H1 (cell line): ENCODE measurements at regions not wholly inside any gene's neighbourhood (a gene's known extent, or its start where the extent isn't known, plus 50 kb on each side); places are given as distances from the start of the nearest gene placed in this dataset.

Experiments
- CTCF ChIA-PET: fragments of 300-600 bp; sonication (Branson Sonifier 250); formaldehyde crosslinking; loops from one replicate; lab custom pipeline; 2021; ENCODE audit not compliant: partially characterized antibody; lab: Charles Lee
- POLR2A ChIA-PET: fragments of 300-600 bp; sonication (Branson Sonifier 250); formaldehyde crosslinking; loops from one replicate; lab custom pipeline; 2021; ENCODE audit warnings: inconsistent platforms; ENCODE audit not compliant: partially characterized antibody; lab: Charles Lee
- DNase-seq, 2 experiments: peaks; one replicate each; pipeline versions ENCODE4 v3.0.0 to v3.0.0-alpha.2; 2010 to 2022; ENCODE audit warnings: low spot score in 2 of 2, low read depth in 1 of 2, mixed read lengths in 1 of 2
- FAIRE-seq: peaks from 2 replicates; lab custom pipeline; 2011; peaks lifted over from hg19 to GRCh38; lab: Jason Lieb, UNC
- H2AFZ ChIP-seq: 2 replicates; pipeline ENCODE4 v1.8.1; 2012; ENCODE audit warnings: low read length, inconsistent platforms
- H2AK5ac ChIP-seq: 2 replicates; pipeline ENCODE4 v1.6.1; 2013; ENCODE audit warnings: low read depth, low read length
- H2BK120ac ChIP-seq: replicated peaks from 2 replicates; pipeline ENCODE3; 2013; ENCODE audit warnings: low read depth, low read length, inconsistent platforms
- H2BK12ac ChIP-seq: 2 replicates; pipeline ENCODE4 v1.6.1; 2013; ENCODE audit warnings: low read depth, low read length
- H2BK15ac ChIP-seq: 2 replicates; pipeline ENCODE4 v1.6.1; 2013; ENCODE audit warnings: low read length
- H2BK20ac ChIP-seq: 2 replicates; pipeline ENCODE4 v1.6.1; 2013; ENCODE audit warnings: low read length
- H2BK5ac ChIP-seq: 2 replicates; pipeline ENCODE4 v1.6.1; 2013; ENCODE audit warnings: low read depth, low read length
- H3K14ac ChIP-seq: 2 replicates; pipeline ENCODE4 v1.6.1; 2013; ENCODE audit warnings: inconsistent platforms; ENCODE audit not compliant: insufficient read length
- H3K18ac ChIP-seq: 2 replicates; pipeline ENCODE4 v1.6.1; 2013; ENCODE audit warnings: low read length; ENCODE audit errors: extremely low read depth
- H3K23ac ChIP-seq: 2 replicates; pipeline ENCODE4 v1.6.1; 2013; ENCODE audit warnings: inconsistent platforms; ENCODE audit not compliant: insufficient read length
- H3K23me2 ChIP-seq: 2 replicates; pipeline ENCODE4 v1.6.1; 2013; ENCODE audit warnings: low read depth, low read length
- H3K27ac ChIP-seq: 2 replicates; pipeline ENCODE4 v1.6.1; 2011; ENCODE audit warnings: low read depth, low read length, inconsistent platforms
- H3K27me3 ChIP-seq, 4 experiments: replicated peaks in 1 of 4; 1 replicate in 1 of 4; 2 replicates in 3 of 4; pipeline versions ENCODE4 v1.6.1 to v1.8.1; 2011 to 2013; ENCODE audit warnings: low read length in 3 of 4, mild to moderate bottlenecking in 3 of 4, inconsistent platforms in 2 of 4, mixed read lengths in 2 of 4, moderate library complexity in 1 of 4; ENCODE audit not compliant: control insufficient read depth in 3 of 4, insufficient read depth in 3 of 4; ENCODE audit errors: extremely low read depth in 1 of 4
- H3K36me3 ChIP-seq, 4 experiments: 2 replicates each; pipeline versions ENCODE4 v1.6.1 to v1.8.1; 2011 to 2013; ENCODE audit warnings: mild to moderate bottlenecking in 4 of 4, low read length in 3 of 4, moderate library complexity in 2 of 4, control low read depth in 1 of 4, inconsistent platforms in 1 of 4; ENCODE audit not compliant: insufficient read depth in 4 of 4, control insufficient read depth in 2 of 4
- H3K4ac ChIP-seq: replicated peaks from 2 replicates; pipeline ENCODE3; 2013; ENCODE audit warnings: low read length, low read depth, mixed read lengths, inconsistent platforms; ENCODE audit not compliant: insufficient read length
- H3K4me1 ChIP-seq, 4 experiments: replicated peaks in 1 of 4; 1 replicate in 1 of 4; 2 replicates in 3 of 4; pipeline versions ENCODE4 v1.6.1 to v1.8.1; 2011 to 2013; ENCODE audit warnings: low read length in 3 of 4, inconsistent platforms in 2 of 4, mixed read lengths in 1 of 4; ENCODE audit not compliant: insufficient read depth in 4 of 4, control insufficient read depth in 3 of 4
- H3K4me2 ChIP-seq, 2 experiments: 2 replicates each; pipeline versions ENCODE4 v1.6.1 to v1.8.1; 2011 to 2013; ENCODE audit warnings: low read depth in 2 of 2, low read length in 2 of 2, control low read depth in 1 of 2, inconsistent platforms in 1 of 2, mild to moderate bottlenecking in 1 of 2; ENCODE audit not compliant: insufficient read depth in 1 of 2
- H3K4me3 ChIP-seq, 4 experiments: fragments of 200-600, 300-600 bp in 1 of 4; sonication (generic), shearing (Covaris generic), sonication (Bioruptor Twin) in 1 of 4; 2 replicates each; pipeline versions ENCODE4 v1.5.1 to v1.8.1; 2011 to 2016; ENCODE audit warnings: low read length in 4 of 4, low read depth in 3 of 4, control low read depth in 2 of 4, inconsistent platforms in 2 of 4, mild to moderate bottlenecking in 2 of 4, mixed read lengths in 1 of 4, moderate library complexity in 1 of 4; ENCODE audit not compliant: insufficient read depth in 2 of 4; ENCODE audit errors: extremely low read depth in 1 of 4
- H3K56ac ChIP-seq: replicated peaks from 2 replicates; pipeline ENCODE3; 2013; ENCODE audit warnings: low read depth, mild to moderate bottlenecking, mixed read lengths, low read length, inconsistent platforms; ENCODE audit not compliant: insufficient read length
- H3K79me1 ChIP-seq: 2 replicates; pipeline ENCODE4 v1.6.1; 2013; ENCODE audit warnings: low read depth, low read length, control low read depth
- H3K79me2 ChIP-seq, 2 experiments: 2 replicates each; pipeline versions ENCODE4 v1.6.1 to v1.8.1; 2012 to 2013; ENCODE audit warnings: low read length in 2 of 2, mild to moderate bottlenecking in 2 of 2, inconsistent platforms in 1 of 2; ENCODE audit not compliant: insufficient read depth in 2 of 2, control insufficient read depth in 1 of 2
- H3K9ac ChIP-seq, 4 experiments: replicated peaks in 1 of 4; 1 replicate in 1 of 4; 2 replicates in 3 of 4; pipeline versions ENCODE4 v1.6.1 to v1.8.1; 2011 to 2013; ENCODE audit warnings: low read depth in 3 of 4, low read length in 3 of 4, control low read depth in 2 of 4, mild to moderate bottlenecking in 2 of 4, moderate library complexity in 2 of 4, inconsistent platforms in 1 of 4; ENCODE audit errors: extremely low read depth in 1 of 4
- H3K9me3 ChIP-seq, 2 experiments: 2 replicates each; pipeline versions ENCODE4 v1.6.1 to v1.8.1; 2012 to 2013; ENCODE audit warnings: mild to moderate bottlenecking in 2 of 2, moderate library complexity in 2 of 2, control low read depth in 1 of 2, inconsistent platforms in 1 of 2, low read depth in 1 of 2, low read length in 1 of 2, mixed read lengths in 1 of 2; ENCODE audit not compliant: insufficient read depth in 2 of 2
- H4K20me1 ChIP-seq, 2 experiments: replicated peaks in 1 of 2; 2 replicates each; pipeline versions ENCODE3 to v1.8.1; 2011 to 2013; ENCODE audit warnings: inconsistent platforms in 2 of 2, low read length in 2 of 2, mild to moderate bottlenecking in 1 of 2; ENCODE audit not compliant: insufficient read depth in 2 of 2, control insufficient read depth in 1 of 2
- H4K5ac ChIP-seq: 2 replicates; pipeline ENCODE4 v1.6.1; 2013; ENCODE audit warnings: low read length, low read depth, mixed read lengths, inconsistent platforms; ENCODE audit not compliant: insufficient read length
- H4K8ac ChIP-seq: 2 replicates; pipeline ENCODE4 v1.8.0; 2013; ENCODE audit warnings: mild to moderate bottlenecking, moderate library complexity, low read length, inconsistent platforms; ENCODE audit not compliant: insufficient read depth; ENCODE audit errors: extremely low read depth
- H4K91ac ChIP-seq: replicated peaks from 2 replicates; pipeline ENCODE3; 2013; ENCODE audit warnings: low read length, mixed read lengths, inconsistent platforms; ENCODE audit not compliant: insufficient read length
- ATF3 ChIP-seq: IDR thresholded peaks from 2 replicates; pipeline ENCODE4 v1.6.1; 2011; ENCODE audit warnings: low read depth, mild to moderate bottlenecking, low read length; ENCODE audit not compliant: insufficient read depth
- BACH1 ChIP-seq: IDR thresholded peaks from 2 replicates; pipeline ENCODE4 v1.6.1; 2012; ENCODE audit warnings: low read length, improper control_type of control experiment
- CBX5 ChIP-seq: fragments of 300-800, 300-1000 bp; sonication (generic); IDR thresholded peaks from 2 replicates; pipeline ENCODE4 v1.7.1; 2016; ENCODE audit warnings: antibody characterized with exemption, low read length, low read depth
- CHD2 ChIP-seq: IDR thresholded peaks from 2 replicates; pipeline ENCODE4 v1.6.1; 2012; ENCODE audit warnings: low read length, improper control_type of control experiment
- CTBP2 ChIP-seq: IDR thresholded peaks from 2 replicates; pipeline ENCODE4 v1.7.0; 2011; ENCODE audit warnings: borderline replicate concordance, mild to moderate bottlenecking, moderate library complexity, mixed read lengths, low read length; ENCODE audit not compliant: insufficient read depth, insufficient read length
- GABPA ChIP-seq: IDR thresholded peaks from 2 replicates; pipeline ENCODE4 v1.6.1; 2011; ENCODE audit warnings: mild to moderate bottlenecking, low read length, moderate library complexity, borderline replicate concordance; ENCODE audit not compliant: insufficient read depth
- JUND ChIP-seq: IDR thresholded peaks from 2 replicates; pipeline ENCODE4 v1.6.1; 2011; ENCODE audit warnings: mild to moderate bottlenecking, improper control_type of control experiment, low read length
- KDM1A ChIP-seq: fragments of 200-600, 300-600 bp; sonication (generic); IDR thresholded peaks from 2 replicates; pipeline ENCODE4 v1.7.1; 2016; ENCODE audit warnings: mild to moderate bottlenecking, low read length, borderline replicate concordance
- NRF1 ChIP-seq: IDR thresholded peaks from 2 replicates; pipeline ENCODE4 v1.6.1; 2011; ENCODE audit warnings: mild to moderate bottlenecking, low read depth, low read length, improper control_type of control experiment
- POU5F1 ChIP-seq: IDR thresholded peaks from 2 replicates; pipeline ENCODE4 v1.6.1; 2011; ENCODE audit warnings: low read depth, mild to moderate bottlenecking, low read length, moderate library complexity
- RNF2 ChIP-seq: fragments of 200-900, 300-1000 bp; sonication (generic); IDR thresholded peaks from 2 replicates; pipeline ENCODE4 v1.7.1; 2016; ENCODE audit warnings: borderline replicate concordance, low read depth, mild to moderate bottlenecking, antibody characterized with exemption, low read length; ENCODE audit not compliant: poor library complexity, severe bottlenecking; ENCODE audit errors: missing control alignments
- RXRA ChIP-seq: IDR thresholded peaks from 2 replicates; pipeline ENCODE4 v1.6.1; 2011; ENCODE audit warnings: low read depth, mild to moderate bottlenecking, low read length, moderate library complexity; ENCODE audit not compliant: insufficient read depth
- SIN3A ChIP-seq, 2 experiments: IDR thresholded peaks in 1 of 2; conservative IDR thresholded peaks in 1 of 2; 2 replicates each; pipeline ENCODE4 v1.6.1; 2011 to 2012; ENCODE audit warnings: low read length in 2 of 2, improper control_type of control experiment in 1 of 2, low read depth in 1 of 2, mild to moderate bottlenecking in 1 of 2
- SP2 ChIP-seq: IDR thresholded peaks from 2 replicates; pipeline ENCODE4 v1.6.1; 2012; ENCODE audit warnings: mild to moderate bottlenecking, low read length, inconsistent platforms
- WGBS, 2 experiments: shearing (Covaris generic) in 1 of 2; methylation state at CpG; one replicate each; pipeline versions ENCODE4 v1.1.6 to v1.1.7; 2013 to 2015; ENCODE audit warnings: low lambda C conversion rate in 2 of 2, mixed read lengths in 2 of 2, inconsistent platforms in 1 of 2, low coverage in 1 of 2, missing lambda C conversion rate in 1 of 2; ENCODE audit not compliant: insufficient replicate concordance in 2 of 2, insufficient coverage in 1 of 2, insufficient read length in 1 of 2; ENCODE audit errors: extremely low coverage in 1 of 2, missing lambda C conversion rate in 1 of 2; 5-methylcytosine and 5-hydroxymethylcytosine counted together

GRCh38 chr4:123838474-123838873 is 441.9 kb downstream of the SPRY1 start:
- Histone ChIP-seq H2BK120ac (no peak overlapping the region), H4K5ac (no peak overlapping the region), H2BK12ac (no peak overlapping the region), H3K23me2 (no peaks in the 10 kb centered on the region), H2BK20ac (no peak overlapping the region), H3K4ac (no peak overlapping the region), H3K79me1 (no peaks in the 10 kb centered on the region), H2AFZ (no peak overlapping the region), H4K20me1 (no peaks in the 10 kb centered on the region), H4K8ac (no peak overlapping the region), H3K79me2 (no peaks in the 10 kb centered on the region), H3K9me3 (no peaks in the 10 kb centered on the region), H3K56ac (no peak overlapping the region), H3K9ac (no peak overlapping the region), H3K4me1 (peaks cover 0 to 2% (median 0%) of the 10 kb centered on the region in 4 experiments; a peak in 1 of 7 replicates), H4K91ac (no peak overlapping the region), H3K14ac (no peak overlapping the region), H3K4me2 (no peak overlapping the region), H2BK5ac (no peak overlapping the region), H3K27me3 (no peaks in the 10 kb centered on the region), H2AK5ac (no peak overlapping the region), H3K23ac (no peak overlapping the region), H3K36me3 (no peaks in the 10 kb centered on the region), H2BK15ac (no peak overlapping the region), H3K4me3 (no peak overlapping the region), H3K27ac (no peak overlapping the region), H3K18ac (no peak overlapping the region)
- FAIRE-seq (no peak), DNase-seq (no peak)
- ChIA-PET POLR2A (no interaction called here), CTCF (interaction anchor here (0.6 to 2.0 kb wide), 2 partner anchors 66 to 361 kb away, joined by 3 to 8 read pairs; no protein-coding TSS in a partner anchor)
- WGBS, 2 experiments, result 88% methylated on average over 1 of the region's 1 CpG; no CpG with 5 or more reads in 1 of the 2 experiments
- no peak for TF ChIP-seq POU5F1
- no peak for TF ChIP-seq CBX5
- no peak for TF ChIP-seq NRF1
- TF ChIP-seq BACH1, result no peak
- TF ChIP-seq GABPA, result no peak
- no peak for TF ChIP-seq CTBP2
- no peak for TF ChIP-seq SIN3A (conservative IDR thresholded peaks at IDR 0.05 in 1 of 2, IDR thresholded peaks at IDR 0.05 in 1 of 2; ENCODE audit: low read depth in 1 of 2, low read length in 2 of 2)
- TF ChIP-seq CHD2, result no peak
- TF ChIP-seq RXRA, result no peak
- TF ChIP-seq JUND, result no peak
- no peak for TF ChIP-seq RNF2
- no peak for TF ChIP-seq SP2
- no peak for TF ChIP-seq ATF3
- TF ChIP-seq KDM1A, result no peak
